ENCODE measurements at regions not wholly inside any gene's neighbourhood (a gene's known extent, or its start where the extent isn't known, plus 50 kb on each side); places are given as distances from the start of the nearest gene placed in this dataset.
"Not testable (repeated sequence)": the region's sequence is repeated elsewhere in the genome, so short reads cannot be mapped to it uniquely, and the experiment has no call there.

DNA sequence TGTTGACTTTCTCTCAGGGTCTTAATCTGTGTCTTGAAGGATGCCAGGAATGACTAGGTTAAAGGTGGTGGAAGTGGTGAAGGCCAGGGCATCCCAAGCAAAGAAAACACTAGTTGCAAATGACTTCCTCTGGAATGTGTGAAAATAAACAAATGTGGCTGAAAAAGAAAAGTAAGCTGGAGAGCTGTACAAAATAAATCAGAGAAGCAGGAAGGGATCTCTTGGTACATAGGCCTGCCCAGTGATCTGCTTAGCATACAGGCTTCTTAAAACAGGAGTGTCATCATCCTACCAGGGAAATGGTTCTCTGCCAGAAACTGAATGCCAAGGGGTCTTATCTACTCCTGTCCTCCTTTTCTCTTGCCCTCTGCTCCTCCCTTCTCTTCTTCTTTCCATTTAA is 1616.0 kb downstream of the KHDRBS2 start:
- Histone ChIP-seq H3K27me3 (ENCODE audit: control insufficient read depth, insufficient read depth, low read length) (no peaks in the 10 kb centered on the region), H3K27ac (ENCODE audit: low read length) (no peak overlapping the region), H3K36me3 (ENCODE audit: control insufficient read depth, insufficient read depth, low read length) (no peaks in the 10 kb centered on the region), H3K4me3 (ENCODE audit: low read length) (no peak overlapping the region), H3K4me1 (ENCODE audit: control insufficient read depth, insufficient read depth, low read length) (no peaks in the 10 kb centered on the region), H3K9me3 (ENCODE audit: control insufficient read depth, low read depth, low read length) (no peaks in the 10 kb centered on the region)
- DNase-seq: no peak

DNA sequence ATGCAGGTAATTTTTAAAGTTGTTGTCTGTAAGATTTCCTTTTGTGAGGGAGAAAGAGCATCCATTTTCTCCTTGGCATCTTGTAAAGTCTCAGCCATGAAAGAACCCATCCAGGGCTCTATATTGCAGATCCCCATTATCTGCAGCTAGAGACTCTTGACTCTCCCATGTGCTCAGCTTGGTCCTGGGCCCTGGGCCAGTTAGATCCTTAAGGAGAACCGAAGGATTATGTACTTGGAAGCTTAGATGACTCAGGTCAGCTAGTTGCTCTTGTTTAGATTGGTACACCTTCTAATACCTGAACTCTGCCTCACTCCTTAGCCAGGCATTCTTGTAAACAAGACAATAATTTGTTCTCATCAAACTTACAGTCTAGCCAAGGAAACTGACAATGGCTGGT is 1617.6 kb downstream of the KHDRBS2 start:
- Histone ChIP-seq H3K9me3 (ENCODE audit: control insufficient read depth, low read depth, low read length) (no peaks in the 10 kb centered on the region), H3K36me3 (ENCODE audit: control insufficient read depth, insufficient read depth, low read length) (no peaks in the 10 kb centered on the region), H3K27me3 (ENCODE audit: control insufficient read depth, insufficient read depth, low read length) (no peaks in the 10 kb centered on the region), H3K27ac (ENCODE audit: low read length) (no peak overlapping the region), H3K4me3 (ENCODE audit: low read length) (no peak overlapping the region), H3K4me1 (ENCODE audit: control insufficient read depth, insufficient read depth, low read length) (no peaks in the 10 kb centered on the region)
- WGBS (ENCODE audit: insufficient coverage, low lambda C conversion rate): no CpG with 5 or more reads among the region's 1 CpG
- DNase-seq: no peak

DNA sequence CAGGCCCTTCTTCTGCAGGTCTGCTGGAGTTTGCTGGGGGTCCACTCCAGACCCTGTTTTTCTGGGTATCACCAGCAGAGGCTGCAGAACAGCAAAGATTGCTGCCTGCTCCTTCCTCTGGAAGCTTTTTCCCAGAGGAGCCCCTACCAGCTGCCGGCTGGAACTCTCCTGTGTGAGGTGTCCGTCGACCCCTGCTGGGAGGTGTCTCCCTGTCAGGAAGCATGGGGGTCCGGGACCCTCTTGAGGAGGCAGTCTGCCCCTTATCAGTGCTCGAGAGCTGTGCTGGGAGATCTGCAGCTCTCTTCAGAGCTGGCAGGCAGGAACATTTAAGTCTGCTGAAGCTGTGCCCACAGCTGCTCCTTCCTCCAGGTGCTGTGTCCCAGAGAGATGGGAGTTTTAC is 1622.8 kb downstream of the KHDRBS2 start:
- not testable (repeated sequence) for H3K36me3 ChIP-seq (ENCODE audit: control insufficient read depth, insufficient read depth, low read length); H3K4me1 ChIP-seq (ENCODE audit: control insufficient read depth, insufficient read depth, low read length); H3K4me3 ChIP-seq (ENCODE audit: low read length); H3K27ac ChIP-seq (ENCODE audit: low read length); H3K9me3 ChIP-seq (ENCODE audit: control insufficient read depth, low read depth, low read length); H3K27me3 ChIP-seq (ENCODE audit: control insufficient read depth, insufficient read depth, low read length); DNase-seq
- WGBS (ENCODE audit: insufficient coverage, low lambda C conversion rate): no CpG with 5 or more reads among the region's 5 CpGs

DNA sequence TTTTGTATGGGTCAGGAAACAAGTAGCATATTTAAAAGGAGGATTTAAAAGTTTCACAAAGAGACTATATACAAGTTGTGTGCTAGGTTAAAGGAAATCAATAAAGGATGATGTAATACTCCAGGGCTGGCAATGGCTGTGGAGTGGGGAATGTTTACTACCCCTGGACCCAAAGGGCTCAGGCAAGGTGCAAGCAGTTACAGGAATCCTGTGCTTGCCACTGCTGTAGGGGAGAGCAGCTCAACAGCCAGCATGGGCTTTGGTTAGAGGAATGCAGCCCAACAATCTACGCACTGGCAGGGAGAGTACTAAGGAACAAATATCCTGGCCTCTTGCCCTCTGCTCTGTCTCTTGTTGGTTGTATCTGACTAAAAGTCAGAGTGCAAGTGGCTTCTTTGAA is 1642.2 kb downstream of the KHDRBS2 start:
- DNase-seq: no peak

DNA sequence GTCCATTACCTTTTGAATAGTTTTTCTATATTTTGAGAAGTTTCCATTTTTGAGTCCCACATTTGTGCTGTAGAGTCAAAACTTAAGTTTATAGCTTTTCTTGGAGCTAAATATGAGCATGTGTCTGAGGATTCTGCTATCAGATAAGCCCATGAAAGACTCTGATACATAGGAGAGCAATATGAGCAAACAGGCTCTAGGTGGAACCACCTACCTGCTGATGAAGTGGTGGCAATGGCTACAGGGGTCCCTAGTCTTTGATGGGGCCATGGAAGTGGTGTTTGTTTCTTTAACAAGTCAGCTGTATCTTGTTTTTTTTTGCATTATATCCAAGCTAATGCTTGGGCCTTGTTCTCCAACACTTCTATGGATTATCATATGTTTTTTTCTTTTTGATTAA is 1646.8 kb downstream of the KHDRBS2 start:
- H3K4me3 ChIP-seq (ENCODE audit: low read length); DNase-seq; H3K27ac ChIP-seq (ENCODE audit: low read length); H3K27me3 ChIP-seq (ENCODE audit: control insufficient read depth, insufficient read depth, low read length); H3K9me3 ChIP-seq (ENCODE audit: control insufficient read depth, low read depth, low read length); H3K4me1 ChIP-seq (ENCODE audit: control insufficient read depth, insufficient read depth, low read length); H3K36me3 ChIP-seq (ENCODE audit: control insufficient read depth, insufficient read depth, low read length): not testable (repeated sequence)

More for the DNA sequence above, 1642.2 kb downstream of the KHDRBS2 start:
- no peaks in the 10 kb centered on the region for H3K27me3 ChIP-seq (ENCODE audit: control insufficient read depth, insufficient read depth, low read length)
- no peaks in the 10 kb centered on the region for H3K9me3 ChIP-seq (ENCODE audit: control insufficient read depth, low read depth, low read length)
- H3K4me3 ChIP-seq (ENCODE audit: low read length): no peak overlapping the region
- WGBS (ENCODE audit: insufficient coverage, low lambda C conversion rate): no CpG with 5 or more reads among the region's 1 CpG
- no peaks in the 10 kb centered on the region for H3K36me3 ChIP-seq (ENCODE audit: control insufficient read depth, insufficient read depth, low read length)
- no peaks in the 10 kb centered on the region for H3K4me1 ChIP-seq (ENCODE audit: control insufficient read depth, insufficient read depth, low read length)
- H3K27ac ChIP-seq (ENCODE audit: low read length): no peak overlapping the region
